B cell (primary cell): ENCODE measurements at regions not wholly inside any gene's neighbourhood (a gene's known extent, or its start where the extent isn't known, plus 50 kb on each side); places are given as distances from the start of the nearest gene placed in this dataset.

Source experiments
- CTCF ChIP-seq: fragments of 200-600 bp; IDR thresholded peaks from one replicate; pipeline ENCODE4 v1.8.0; 2022; ENCODE audit warnings: antibody characterized with exemption, mild to moderate bottlenecking
- EZH2 ChIP-seq: IDR thresholded peaks from 2 replicates; pipeline ENCODE4 v1.6.1; 2012; ENCODE audit warnings: borderline replicate concordance, low read depth, mild to moderate bottlenecking, moderate library complexity, low read length; ENCODE audit not compliant: insufficient read depth, poor library complexity, severe bottlenecking

- TF ChIP-seq EZH2 (no peak), CTCF (no peak)
Observed at GRCh38 chr5:75985077-75985476, 98.1 kb upstream of the SV2C start.
